Left renal pelvis (tissue), 4 donors: ENCODE measurements at regions not wholly inside any gene's neighbourhood (a gene's known extent, or its start where the extent isn't known, plus 50 kb on each side); places are given as distances from the start of the nearest gene placed in this dataset.
"Not testable (repeated sequence)": the region's sequence is repeated elsewhere in the genome, so short reads cannot be mapped to it uniquely, and the experiment has no call there.

ENCODE experiments used
- DNase-seq, 4 donors: peaks; one replicate each; pipeline ENCODE4 v3.0.0-alpha.2; 2013; ENCODE audit warnings: low read depth in 4 of 4, low spot score in 3 of 4

- DNase-seq: no peak
Measured at GRCh38 chr11:87666730-87667129, 508.5 kb downstream of the RAB38 start.

GRCh38 chr11:87662287-87662686 lies 513.0 kb downstream of the RAB38 start:
- DNase-seq: no peak

GRCh38 chr11:87660926-87661660 lies 514.1 kb downstream of the RAB38 start:
- no peak for DNase-seq

GRCh38 chr11:87659807-87660206 lies 515.4 kb downstream of the RAB38 start:
- no peak for DNase-seq

- no peak for DNase-seq
Measured at GRCh38 chr11:87645626-87646025, 529.6 kb downstream of the RAB38 start.

- DNase-seq: no peak
Measured at GRCh38 chr11:87639753-87640364, 535.4 kb downstream of the RAB38 start.

DNA sequence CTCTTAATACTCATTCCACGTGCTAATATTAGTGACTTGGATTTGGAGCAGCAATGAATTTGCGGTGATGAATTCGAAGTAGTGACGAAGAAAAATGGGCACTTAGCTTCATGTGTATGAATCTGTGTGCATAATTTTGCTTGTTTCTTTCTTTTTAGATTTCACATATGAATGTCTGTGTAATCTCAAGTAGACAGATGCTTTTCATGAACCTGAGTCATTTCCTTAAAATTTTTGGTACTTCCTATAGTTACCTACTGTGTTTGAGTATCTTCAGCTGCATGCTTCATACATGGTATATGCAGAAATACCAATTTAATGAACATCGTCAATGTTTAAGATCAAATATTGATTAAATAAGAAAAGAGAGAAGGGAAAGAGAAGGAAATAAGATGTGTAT lies 540.2 kb downstream of the RAB38 start:
- no peak for DNase-seq

DNA sequence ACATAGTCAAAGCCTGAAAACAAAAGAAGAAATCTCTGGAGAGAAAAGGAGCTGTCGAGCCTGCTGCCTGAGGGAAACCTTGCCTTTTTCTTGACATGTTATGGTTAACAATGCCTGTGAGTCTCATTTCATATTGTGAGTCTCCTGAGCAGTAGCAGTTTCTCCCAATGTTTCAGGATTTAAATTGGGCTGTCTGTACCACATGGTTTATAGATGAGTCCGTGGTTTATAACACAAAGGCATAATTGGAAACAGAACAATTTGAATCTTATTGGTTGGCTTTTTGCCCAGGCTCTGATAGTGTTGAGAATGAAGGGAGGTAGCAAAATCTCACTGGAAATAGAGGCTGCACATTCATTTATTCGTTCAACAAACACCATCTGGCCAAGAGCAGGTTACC lies 540.9 kb downstream of the RAB38 start:
- no peak for DNase-seq

DNA sequence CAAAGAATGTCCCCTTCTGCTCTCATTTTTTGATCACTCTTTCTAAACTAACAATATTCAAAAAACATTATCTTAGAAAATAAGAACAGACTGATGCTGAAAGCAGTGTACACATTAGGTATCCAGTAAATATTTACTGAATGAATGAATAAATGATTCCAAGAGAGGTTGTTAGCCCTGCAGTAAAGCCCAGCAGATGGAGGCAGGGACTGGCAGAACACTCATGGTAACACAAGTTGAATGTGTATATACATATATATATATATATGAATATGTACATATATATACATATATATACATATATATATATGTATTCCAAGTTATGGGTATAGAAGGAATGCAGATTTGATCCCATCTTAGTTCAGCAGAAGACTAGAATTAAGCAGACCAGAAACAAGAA lies 546.3 kb downstream of the RAB38 start:
- no peak for DNase-seq

- DNase-seq: no peak
Measured at GRCh38 chr11:87628026-87628580, 547.1 kb downstream of the RAB38 start.

GRCh38 chr11:87623531-87624365 lies 551.5 kb downstream of the RAB38 start:
- not testable (repeated sequence) for DNase-seq

- DNase-seq: no peak
Measured at GRCh38 chr11:87616511-87616910, 558.7 kb downstream of the RAB38 start.

DNA sequence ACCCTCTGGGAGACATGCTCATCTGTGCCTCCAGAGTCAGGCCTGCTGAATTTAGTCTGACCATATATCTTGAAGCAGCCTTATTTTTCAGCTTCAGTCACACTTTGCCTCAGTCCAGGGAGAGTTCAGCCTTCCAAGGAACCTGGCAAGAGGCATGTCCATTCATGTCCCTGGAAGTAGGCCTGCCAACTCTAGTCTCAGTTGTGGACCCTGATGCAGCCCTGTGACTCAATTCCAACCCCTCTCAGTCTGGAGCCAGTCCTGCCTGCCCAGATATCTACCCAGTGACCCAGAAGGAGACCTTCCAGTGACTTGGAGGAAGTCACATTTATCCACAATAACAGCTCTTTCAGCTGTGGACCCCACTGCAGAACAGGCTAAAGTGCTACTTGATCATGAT lies 566.6 kb downstream of the TMEM135 start:
- DNase-seq: no peak

DNA sequence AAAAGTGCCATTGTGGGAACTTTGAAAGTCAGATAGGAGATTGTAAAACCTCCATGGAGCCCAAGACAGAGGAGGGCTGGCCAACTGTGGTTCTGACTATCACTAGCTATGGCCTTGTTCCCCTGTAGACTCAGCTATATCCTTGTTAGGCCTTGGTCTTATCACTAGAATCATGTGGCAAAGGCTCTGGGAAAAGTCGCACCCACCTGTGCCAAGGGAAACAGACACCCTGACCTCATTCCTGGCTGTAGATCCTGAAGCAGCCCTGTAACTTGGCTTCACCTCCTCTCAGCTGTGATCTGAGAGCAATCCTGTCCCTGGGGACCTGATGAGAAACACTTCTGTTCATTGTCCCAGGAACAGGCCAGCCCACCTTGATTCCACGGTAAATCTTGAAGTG lies 566.2 kb downstream of the TMEM135 start:
- no peak for DNase-seq

- DNase-seq: no peak
Measured at GRCh38 chr11:87602776-87603175, 565.0 kb downstream of the TMEM135 start.

DNA sequence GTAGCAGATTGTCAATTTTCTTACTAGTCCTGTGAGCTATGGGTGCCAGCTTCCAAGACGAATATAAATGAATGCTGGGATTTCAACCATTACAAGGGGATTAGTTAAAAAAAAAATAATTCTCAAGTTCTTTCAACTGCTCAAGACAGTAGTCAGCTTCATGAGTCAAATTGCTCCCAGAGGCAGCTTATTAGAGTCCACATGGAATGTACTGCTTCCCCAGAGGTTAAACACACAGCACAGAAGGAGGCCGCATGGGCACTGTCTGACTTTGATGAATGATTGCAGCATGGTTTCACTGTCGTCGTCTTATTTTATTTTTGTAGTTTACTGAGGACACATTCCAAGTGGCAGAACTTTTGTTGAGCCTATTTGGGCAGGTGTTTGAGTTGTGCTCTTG lies 563.2 kb downstream of the TMEM135 start:
- DNase-seq: no peak

GRCh38 chr11:87597725-87598124 lies 560.0 kb downstream of the TMEM135 start:
- no peak for DNase-seq

- no peak for DNase-seq
Measured at GRCh38 chr11:87596176-87596575, 558.4 kb downstream of the TMEM135 start.

GRCh38 chr11:87589082-87589481 lies 551.3 kb downstream of the TMEM135 start:
- no peak for DNase-seq

- not testable (repeated sequence) for DNase-seq
Measured at GRCh38 chr11:87585613-87586012, 547.9 kb downstream of the TMEM135 start.

GRCh38 chr11:87583931-87584330 lies 546.2 kb downstream of the TMEM135 start:
- no peak for DNase-seq
